A549 (cell line): ENCODE measurements at regions not wholly inside any gene's neighbourhood (a gene's known extent, or its start where the extent isn't known, plus 50 kb on each side); places are given as distances from the start of the nearest gene placed in this dataset.

Experiments
- GATA3 ChIP-seq: IDR thresholded peaks from 2 replicates; pipeline ENCODE4 v1.6.1; 2012; ENCODE audit warnings: borderline replicate concordance
- JUNB ChIP-seq: fragments of >200 bp; sonication (Bioruptor Twin); formaldehyde crosslinking; IDR thresholded peaks from 2 replicates; pipeline ENCODE4 v1.6.1; 2016
- MYC ChIP-seq: IDR thresholded peaks from 2 replicates; pipeline ENCODE4 v1.6.1; 2012; ENCODE audit warnings: mild to moderate bottlenecking, inconsistent platforms, low read length, improper control_type of control experiment, borderline replicate concordance
- POLR2A ChIP-seq: IDR thresholded peaks from 2 replicates; pipeline ENCODE4 v1.6.1; 2012; ENCODE audit warnings: mild to moderate bottlenecking, low read length
- POLR2AphosphoS2 ChIP-seq: conservative IDR thresholded peaks from 2 replicates; pipeline ENCODE4 v1.6.1; 2012; ENCODE audit warnings: low read length, improper control_type of control experiment, inconsistent platforms
- ZFP36 ChIP-seq: fragments of 450-650 bp; IDR thresholded peaks from 2 replicates; pipeline ENCODE4 v1.6.1; 2014; ENCODE audit warnings: borderline replicate concordance; ENCODE audit not compliant: partially characterized antibody
- TF ChIP-seq, protein P1 (sequence below): fragments of >200 bp; sonication (Bioruptor Twin); formaldehyde crosslinking; IDR thresholded peaks from 3 replicates; pipeline ENCODE4 v1.5.1; 2016

DNA sequence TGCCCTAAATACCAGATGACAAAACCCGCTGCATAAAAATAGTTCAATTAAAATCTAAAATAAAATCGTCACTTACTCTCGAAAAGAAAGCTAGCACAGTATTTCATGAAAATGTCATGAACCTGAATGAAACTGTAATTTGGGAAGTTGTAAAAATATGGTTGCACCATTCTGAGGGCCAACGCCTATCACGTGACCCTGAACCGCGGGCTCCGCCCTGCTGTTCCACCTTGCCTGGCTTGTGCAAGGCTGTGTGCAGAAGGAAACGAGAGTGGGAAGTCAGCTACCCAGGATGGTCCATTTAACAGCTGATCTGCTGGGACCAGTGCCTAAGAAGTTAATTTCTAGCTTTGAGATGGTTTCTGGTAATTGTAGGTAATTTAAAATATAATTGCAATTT lies 91.7 kb upstream of the BMP4 start:
- TF ChIP-seq, protein P1, sequence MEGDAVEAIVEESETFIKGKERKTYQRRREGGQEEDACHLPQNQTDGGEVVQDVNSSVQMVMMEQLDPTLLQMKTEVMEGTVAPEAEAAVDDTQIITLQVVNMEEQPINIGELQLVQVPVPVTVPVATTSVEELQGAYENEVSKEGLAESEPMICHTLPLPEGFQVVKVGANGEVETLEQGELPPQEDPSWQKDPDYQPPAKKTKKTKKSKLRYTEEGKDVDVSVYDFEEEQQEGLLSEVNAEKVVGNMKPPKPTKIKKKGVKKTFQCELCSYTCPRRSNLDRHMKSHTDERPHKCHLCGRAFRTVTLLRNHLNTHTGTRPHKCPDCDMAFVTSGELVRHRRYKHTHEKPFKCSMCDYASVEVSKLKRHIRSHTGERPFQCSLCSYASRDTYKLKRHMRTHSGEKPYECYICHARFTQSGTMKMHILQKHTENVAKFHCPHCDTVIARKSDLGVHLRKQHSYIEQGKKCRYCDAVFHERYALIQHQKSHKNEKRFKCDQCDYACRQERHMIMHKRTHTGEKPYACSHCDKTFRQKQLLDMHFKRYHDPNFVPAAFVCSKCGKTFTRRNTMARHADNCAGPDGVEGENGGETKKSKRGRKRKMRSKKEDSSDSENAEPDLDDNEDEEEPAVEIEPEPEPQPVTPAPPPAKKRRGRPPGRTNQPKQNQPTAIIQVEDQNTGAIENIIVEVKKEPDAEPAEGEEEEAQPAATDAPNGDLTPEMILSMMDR = no peak
- no peak for TF ChIP-seq POLR2AphosphoS2
- TF ChIP-seq JUNB = no peak
- no peak for TF ChIP-seq ZFP36
- no peak for TF ChIP-seq MYC
- no peak for TF ChIP-seq GATA3
- no peak for TF ChIP-seq POLR2A
